Activated CD8-positive, alpha-beta T cell treated with anti-CD3 and anti-CD28 coated beads for 36 hours (primary cell): ENCODE measurements at regions not wholly inside any gene's neighbourhood (a gene's known extent, or its start where the extent isn't known, plus 50 kb on each side); places are given as distances from the start of the nearest gene placed in this dataset.

Experiments
- ATAC-seq: fragments of 200-7000 bp; cut with Tn5 transposase; one replicate; pipeline ENCODE4 v1.10.0; 2021; ENCODE audit warnings: mild to moderate bottlenecking, moderate library complexity
- CTCF ChIA-PET: fragments of 350-600 bp; sonication (Branson Sonifier 250); formaldehyde crosslinking; loops from one replicate; lab custom pipeline; 2021; ENCODE audit warnings: antibody characterized with exemption; lab: Charles Lee
- POLR2A ChIA-PET: fragments of 350-600 bp; sonication (Branson Sonifier 250); formaldehyde crosslinking; loops from one replicate; lab custom pipeline; 2021; ENCODE audit warnings: antibody characterized with exemption; lab: Charles Lee
- DNase-seq: peaks from one replicate; pipeline ENCODE4 v3.0.0-alpha.2; 2020
- H3K27ac Mint-ChIP-seq: one replicate; pipeline ENCODE4 v1.8.0; 2021; ENCODE audit warnings: mild to moderate bottlenecking, mixed read lengths
- H3K27me3 Mint-ChIP-seq: one replicate; pipeline ENCODE4 v1.8.0; 2021; ENCODE audit warnings: mixed read lengths
- H3K36me3 Mint-ChIP-seq: one replicate; pipeline ENCODE4 v1.8.0; 2021; ENCODE audit warnings: low read depth, mixed read lengths
- H3K4me1 Mint-ChIP-seq: one replicate; pipeline ENCODE4 v1.8.0; 2021; ENCODE audit warnings: low read depth, mixed read lengths
- H3K4me3 Mint-ChIP-seq: one replicate; pipeline ENCODE4 v1.8.0; 2021; ENCODE audit warnings: mild to moderate bottlenecking, moderate library complexity, mixed read lengths
- H3K9me3 Mint-ChIP-seq: one replicate; pipeline ENCODE4 v1.8.0; 2021; ENCODE audit warnings: mixed read lengths
- intact Hi-C: fragments of 100-400 bp; cut with micrococcal nuclease; formaldehyde crosslinking; loops from one replicate; pipeline ENCODE4 v1.10.0; 2022
- TF ChIP-seq, protein P1 (sequence below): fragments of 200-600 bp; IDR thresholded peaks from one replicate; pipeline ENCODE4 v1.8.0; 2022; ENCODE audit warnings: antibody characterized with exemption, mild to moderate bottlenecking

DNA sequence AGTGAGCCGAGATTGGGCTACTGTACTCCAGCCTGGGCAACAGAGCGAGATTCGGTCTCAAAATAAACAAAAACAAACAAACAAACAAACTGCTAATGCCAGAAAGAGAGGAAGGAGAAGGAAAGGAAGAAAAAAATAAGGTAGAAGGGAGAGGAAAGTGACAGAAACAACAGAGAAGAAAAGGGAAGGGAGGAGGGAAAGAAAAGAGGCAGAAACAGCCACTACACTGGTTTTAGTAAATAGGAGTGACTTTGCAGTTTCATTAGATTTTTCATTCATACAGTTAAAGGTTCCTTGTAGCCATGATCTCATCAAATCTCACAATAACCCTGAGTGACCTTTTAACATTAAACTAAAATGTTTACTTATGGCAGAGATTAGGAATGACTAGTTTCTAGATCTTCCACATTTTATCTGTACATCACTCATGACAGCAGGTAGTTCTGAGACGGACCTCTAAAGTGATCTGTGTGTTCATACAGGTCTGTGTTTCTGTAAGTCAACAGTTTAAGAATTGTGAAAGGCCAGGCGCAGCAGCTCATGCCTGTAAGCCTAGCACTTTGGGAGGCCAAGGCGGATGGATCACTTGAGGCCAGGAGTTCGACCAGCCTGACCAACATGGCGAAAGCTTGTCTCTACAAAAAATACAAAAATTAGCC, 191.3 kb upstream of the KLF14 start:
- H3K36me3 Mint-ChIP-seq: peaks cover 81% of the 10 kb centered on the region
- no peaks in the 10 kb centered on the region for H3K9me3 Mint-ChIP-seq
- H3K27ac Mint-ChIP-seq: peak overlapping the region; percentile 92
- peaks cover 85% of the 10 kb centered on the region for H3K4me1 Mint-ChIP-seq
- DNase-seq (peak; percentile 2), ATAC-seq (peak; percentile 10)
- TF ChIP-seq, protein P1, sequence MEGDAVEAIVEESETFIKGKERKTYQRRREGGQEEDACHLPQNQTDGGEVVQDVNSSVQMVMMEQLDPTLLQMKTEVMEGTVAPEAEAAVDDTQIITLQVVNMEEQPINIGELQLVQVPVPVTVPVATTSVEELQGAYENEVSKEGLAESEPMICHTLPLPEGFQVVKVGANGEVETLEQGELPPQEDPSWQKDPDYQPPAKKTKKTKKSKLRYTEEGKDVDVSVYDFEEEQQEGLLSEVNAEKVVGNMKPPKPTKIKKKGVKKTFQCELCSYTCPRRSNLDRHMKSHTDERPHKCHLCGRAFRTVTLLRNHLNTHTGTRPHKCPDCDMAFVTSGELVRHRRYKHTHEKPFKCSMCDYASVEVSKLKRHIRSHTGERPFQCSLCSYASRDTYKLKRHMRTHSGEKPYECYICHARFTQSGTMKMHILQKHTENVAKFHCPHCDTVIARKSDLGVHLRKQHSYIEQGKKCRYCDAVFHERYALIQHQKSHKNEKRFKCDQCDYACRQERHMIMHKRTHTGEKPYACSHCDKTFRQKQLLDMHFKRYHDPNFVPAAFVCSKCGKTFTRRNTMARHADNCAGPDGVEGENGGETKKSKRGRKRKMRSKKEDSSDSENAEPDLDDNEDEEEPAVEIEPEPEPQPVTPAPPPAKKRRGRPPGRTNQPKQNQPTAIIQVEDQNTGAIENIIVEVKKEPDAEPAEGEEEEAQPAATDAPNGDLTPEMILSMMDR: no peak
- ChIA-PET POLR2A (interaction anchor here (1.0 to 12.3 kb wide), 6 partner anchors 7 to 36 kb away, joined by 3 to 115 read pairs (median 6); no protein-coding TSS in a partner anchor), CTCF (interaction anchor here (1.8 kb wide), 1 partner anchor 28 kb away, joined by 7 read pairs; no protein-coding TSS in a partner anchor)
- H3K27me3 Mint-ChIP-seq: no peaks in the 10 kb centered on the region
- no peak overlapping the region for H3K4me3 Mint-ChIP-seq
- intact Hi-C loops: no loop called here

DNA sequence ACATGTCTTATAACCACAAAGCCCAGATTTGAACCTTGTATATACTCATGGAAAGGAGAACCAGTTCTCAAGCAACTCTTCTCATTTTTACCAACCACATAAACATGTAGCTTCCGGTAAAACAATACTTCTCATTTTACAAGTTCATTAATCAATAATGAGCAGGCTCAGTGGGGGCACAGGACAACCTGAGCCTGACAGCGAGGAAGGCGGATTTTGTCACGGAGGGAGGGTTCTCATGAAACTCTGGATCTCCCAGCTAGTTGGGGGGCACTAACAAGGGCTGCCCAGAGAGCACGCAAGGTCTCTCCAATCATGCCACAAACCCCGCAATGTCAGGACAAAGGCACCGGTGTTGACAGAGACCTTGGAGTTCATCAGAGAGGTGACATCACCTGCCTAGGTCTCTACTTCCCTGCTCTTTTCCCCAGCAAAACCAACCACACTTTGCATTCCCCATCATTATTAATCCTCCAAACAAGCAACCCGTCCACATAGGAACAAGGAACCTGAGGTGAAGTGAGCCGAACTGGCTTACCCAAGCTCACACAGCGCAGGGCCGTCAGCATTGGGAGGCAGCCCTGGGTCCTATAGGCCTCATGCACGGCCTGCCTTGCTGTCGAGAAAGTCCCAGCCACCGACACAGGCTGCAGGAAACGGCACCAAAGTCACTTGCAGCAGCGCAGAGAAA, 192.1 kb upstream of the KLF14 start:
- no peaks in the 10 kb centered on the region for H3K27me3 Mint-ChIP-seq
- peak overlapping the region; percentile 22 for H3K4me3 Mint-ChIP-seq
- TF ChIP-seq, protein P1: no peak
- no peaks in the 10 kb centered on the region for H3K9me3 Mint-ChIP-seq
- POLR2A ChIA-PET: interaction anchor here (1.0 to 12.3 kb wide), 4 partner anchors 12 to 36 kb away, joined by 3 to 115 read pairs (median 6); no protein-coding TSS in a partner anchor
- peaks cover 85% of the 10 kb centered on the region for H3K4me1 Mint-ChIP-seq
- peak overlapping the region; percentile 92 for H3K27ac Mint-ChIP-seq
- CTCF ChIA-PET: interaction anchor here (1.8 kb wide), 1 partner anchor 29 kb away, joined by 7 read pairs; no protein-coding TSS in a partner anchor
- peak; percentile 35 for ATAC-seq
- H3K36me3 Mint-ChIP-seq: peaks cover 80% of the 10 kb centered on the region
- intact Hi-C loops: no loop called here
- DNase-seq: peak; percentile 30

DNA sequence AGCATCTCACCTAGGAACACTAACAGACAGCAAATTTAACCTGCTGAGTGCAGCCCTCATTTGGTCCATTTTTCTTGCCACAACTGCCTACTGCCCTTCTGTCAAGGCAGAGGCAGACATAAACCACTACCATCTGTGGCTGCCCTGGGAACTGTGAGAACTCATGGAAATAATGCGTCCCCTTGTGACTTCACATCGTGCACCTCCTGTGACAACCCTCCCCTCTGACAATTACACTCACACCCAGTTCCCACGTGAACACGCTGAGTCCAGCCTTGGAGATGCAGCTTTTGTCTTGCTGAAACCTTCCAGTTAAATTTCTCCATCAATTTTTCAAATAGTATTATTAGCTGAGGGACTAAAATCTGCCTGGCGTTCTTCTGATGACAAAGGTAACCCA, 193.1 kb upstream of the KLF14 start:
- POLR2A ChIA-PET: interaction anchor here (0.6 to 12.3 kb wide), 3 partner anchors 12 to 14 kb away, joined by 3 to 115 read pairs (median 6); no protein-coding TSS in a partner anchor
- ATAC-seq: peak; percentile 21
- peak overlapping the region; percentile 2 for H3K4me3 Mint-ChIP-seq

DNA sequence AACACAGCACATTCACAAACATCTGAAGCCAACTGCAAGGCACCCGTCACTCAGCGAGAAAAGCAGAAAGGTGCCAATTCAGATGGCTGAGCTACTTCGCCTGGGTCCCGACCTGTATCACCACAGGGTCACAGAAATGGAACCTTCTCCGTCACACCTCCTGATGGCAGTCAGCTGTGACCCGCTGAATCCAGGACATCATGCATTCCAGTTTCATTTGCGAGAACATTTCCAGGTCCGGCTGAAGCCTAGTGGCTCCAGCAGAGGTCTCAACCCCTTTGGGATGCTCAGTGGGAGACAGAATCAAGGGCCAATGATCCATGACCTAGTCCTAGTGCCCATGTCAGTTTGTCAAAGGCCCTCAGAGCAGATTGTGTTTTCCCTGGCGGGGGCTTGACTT, 193.6 kb upstream of the KLF14 start:
- ATAC-seq (no peak), DNase-seq (peak; percentile 1)
- H3K36me3 Mint-ChIP-seq: peaks cover 80% of the 10 kb centered on the region
- TF ChIP-seq, protein P1: no peak
- H3K27ac Mint-ChIP-seq: peak overlapping the region; percentile 92
- H3K27me3 Mint-ChIP-seq: no peaks in the 10 kb centered on the region
- no peak overlapping the region for H3K4me3 Mint-ChIP-seq
- H3K9me3 Mint-ChIP-seq: no peaks in the 10 kb centered on the region
- ChIA-PET POLR2A (interaction anchor here (0.6 to 12.3 kb wide), 4 partner anchors 11 to 481 kb away, joined by 3 to 115 read pairs (median 4); no protein-coding TSS in a partner anchor), CTCF (interaction anchor here (1.0 to 1.9 kb wide), 2 partner anchors 14 to 55 kb away, joined by 3 to 6 read pairs; no protein-coding TSS in a partner anchor)
- H3K4me1 Mint-ChIP-seq: peaks cover 81% of the 10 kb centered on the region
- intact Hi-C loops: no loop called here

More for the DNA sequence above, 193.1 kb upstream of the KLF14 start:
- Mint-ChIP-seq H3K36me3 (peaks cover 81% of the 10 kb centered on the region), H3K4me1 (peaks cover 83% of the 10 kb centered on the region), H3K27ac (peak overlapping the region; percentile 92), H3K27me3 (no peaks in the 10 kb centered on the region), H3K9me3 (no peaks in the 10 kb centered on the region)
- CTCF ChIA-PET: interaction anchor here (1.0 to 1.8 kb wide), 2 partner anchors 15 to 30 kb away, joined by 3 to 7 read pairs; no protein-coding TSS in a partner anchor
- intact Hi-C loops: no loop called here
- peak; percentile 33 for DNase-seq
- TF ChIP-seq, protein P1: no peak
